PC-9 (cell line): ENCODE measurements at regions not wholly inside any gene's neighbourhood (a gene's known extent, or its start where the extent isn't known, plus 50 kb on each side); places are given as distances from the start of the nearest gene placed in this dataset.

ENCODE experiments used
- BruUV-seq: library from RNA; stranded (reverse); fragments of 400-500 nt; replicated peaks from 2 replicates; lab custom pipeline; 2021; lab: Mats Ljungman, UMichigan
- CTCF ChIA-PET: fragments of 300-600 bp; sonication (Branson Sonifier 250); formaldehyde crosslinking; loops from one replicate; lab custom pipeline; 2022; ENCODE audit warnings: antibody characterized with exemption; lab: Charles Lee
- POLR2A ChIA-PET: fragments of 300-600 bp; sonication (Branson Sonifier 250); formaldehyde crosslinking; loops from one replicate; lab custom pipeline; 2022; ENCODE audit warnings: antibody characterized with exemption; ENCODE audit not compliant: unreplicated experiment; lab: Charles Lee
- DNase-seq, 2 experiments: peaks; one replicate each; pipeline versions ENCODE4 v3.0.0 to v3.0.0-alpha.2; 2015 to 2022; ENCODE audit warnings: mixed read lengths in 1 of 2
- H2AFZ ChIP-seq: fragments of 200-600 bp; sonication (generic); 2 replicates; pipeline ENCODE4 v1.8.1; 2017; ENCODE audit warnings: antibody characterized with exemption
- H3F3A ChIP-seq: fragments of 200-600 bp; sonication (generic); 2 replicates; pipeline ENCODE4 v1.8.1; 2017; ENCODE audit warnings: antibody characterized with exemption, mild to moderate bottlenecking, low read depth; ENCODE audit not compliant: insufficient read depth
- H3K27ac ChIP-seq: fragments of 200-600 bp; sonication (generic); 2 replicates; pipeline ENCODE4 v1.6.1; 2016; ENCODE audit warnings: mixed run types
- H3K27me3 ChIP-seq: fragments of 200-600 bp; sonication (generic); 2 replicates; pipeline ENCODE4 v1.6.1; 2016; ENCODE audit warnings: low read depth, mixed run types; ENCODE audit not compliant: insufficient read depth
- H3K36me3 ChIP-seq: fragments of 200-600 bp; sonication (generic); 2 replicates; pipeline ENCODE4 v1.6.1; 2016; ENCODE audit warnings: low read depth, mixed run types
- H3K4me1 ChIP-seq: fragments of 200-600 bp; sonication (generic); replicated peaks from 2 replicates; pipeline ENCODE4 v1.6.1; 2016; ENCODE audit warnings: mixed run types; ENCODE audit not compliant: insufficient read depth
- H3K4me2 ChIP-seq: fragments of 200-600 bp; sonication (generic); 2 replicates; pipeline ENCODE4 v1.6.1; 2017; ENCODE audit warnings: mixed run types
- H3K4me3 ChIP-seq: fragments of 200-600 bp; sonication (generic); 2 replicates; pipeline ENCODE4 v1.6.1; 2016; ENCODE audit warnings: mixed run types
- H3K79me2 ChIP-seq: fragments of 200-600 bp; sonication (generic); 2 replicates; pipeline ENCODE4 v1.6.1; 2017; ENCODE audit warnings: low read depth, mixed run types
- H3K9me2 ChIP-seq: fragments of 200-600 bp; sonication (generic); 2 replicates; pipeline ENCODE4 v1.8.1; 2017; ENCODE audit warnings: mild to moderate bottlenecking; ENCODE audit not compliant: insufficient read depth
- H3K9me3 ChIP-seq: fragments of 200-600 bp; sonication (generic); 2 replicates; pipeline ENCODE4 v1.8.1; 2016; ENCODE audit warnings: low read depth; ENCODE audit not compliant: insufficient read depth
- H4K20me1 ChIP-seq: fragments of 200-600 bp; sonication (generic); 2 replicates; pipeline ENCODE4 v1.8.1; 2017; ENCODE audit not compliant: insufficient read depth
- EZH2 ChIP-seq: fragments of 200-600 bp; sonication (generic); IDR thresholded peaks from 2 replicates; pipeline ENCODE4 v1.8.0; 2017; ENCODE audit warnings: antibody characterized with exemption, low read depth
- intact Hi-C: fragments of 100-400 bp; cut with micrococcal nuclease; formaldehyde crosslinking; loops from one replicate; pipeline ENCODE4 v1.10.0; 2022; ENCODE audit not compliant: unreplicated experiment
- TF ChIP-seq, protein P1 (sequence below): fragments of 200-600 bp; sonication (generic); conservative IDR thresholded peaks from 2 replicates; pipeline ENCODE4 v1.6.1; 2017; ENCODE audit warnings: mixed run types, antibody characterized with exemption, mild to moderate bottlenecking, moderate library complexity

DNA sequence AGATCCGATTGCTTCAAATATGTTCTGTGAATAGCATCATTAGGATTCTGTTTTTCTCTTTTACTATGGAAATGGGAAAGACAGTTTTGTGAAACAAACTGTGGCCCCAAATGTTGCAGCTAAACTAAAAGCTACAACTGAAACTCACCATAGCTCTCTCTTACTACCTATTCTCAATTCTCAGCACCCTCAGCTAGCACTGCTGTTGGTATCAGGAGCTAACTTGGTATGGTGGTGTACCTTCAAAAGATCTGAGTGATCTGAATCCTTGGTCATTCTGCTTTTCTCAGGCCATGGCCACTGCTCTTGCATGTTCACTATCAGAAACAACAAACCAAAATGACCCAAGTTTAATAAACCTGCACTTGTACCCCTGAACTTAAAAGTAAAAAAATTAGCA lies 1208.0 kb downstream of the SORCS1 start:
- Histone ChIP-seq H4K20me1 (no peaks in the 10 kb centered on the region), H3K27me3 (no peaks in the 10 kb centered on the region), H3K4me3 (no peak overlapping the region), H3K79me2 (no peaks in the 10 kb centered on the region), H2AFZ (no peak overlapping the region), H3K9me2 (no peaks in the 10 kb centered on the region), H3K36me3 (no peaks in the 10 kb centered on the region), H3K4me1 (no peaks in the 10 kb centered on the region), H3K4me2 (no peak overlapping the region), H3F3A (no peaks in the 10 kb centered on the region), H3K27ac (no peak overlapping the region), H3K9me3 (no peaks in the 10 kb centered on the region)
- POLR2A ChIA-PET = no interaction called here
- TF ChIP-seq EZH2 = no peak
- TF ChIP-seq, protein P1, sequence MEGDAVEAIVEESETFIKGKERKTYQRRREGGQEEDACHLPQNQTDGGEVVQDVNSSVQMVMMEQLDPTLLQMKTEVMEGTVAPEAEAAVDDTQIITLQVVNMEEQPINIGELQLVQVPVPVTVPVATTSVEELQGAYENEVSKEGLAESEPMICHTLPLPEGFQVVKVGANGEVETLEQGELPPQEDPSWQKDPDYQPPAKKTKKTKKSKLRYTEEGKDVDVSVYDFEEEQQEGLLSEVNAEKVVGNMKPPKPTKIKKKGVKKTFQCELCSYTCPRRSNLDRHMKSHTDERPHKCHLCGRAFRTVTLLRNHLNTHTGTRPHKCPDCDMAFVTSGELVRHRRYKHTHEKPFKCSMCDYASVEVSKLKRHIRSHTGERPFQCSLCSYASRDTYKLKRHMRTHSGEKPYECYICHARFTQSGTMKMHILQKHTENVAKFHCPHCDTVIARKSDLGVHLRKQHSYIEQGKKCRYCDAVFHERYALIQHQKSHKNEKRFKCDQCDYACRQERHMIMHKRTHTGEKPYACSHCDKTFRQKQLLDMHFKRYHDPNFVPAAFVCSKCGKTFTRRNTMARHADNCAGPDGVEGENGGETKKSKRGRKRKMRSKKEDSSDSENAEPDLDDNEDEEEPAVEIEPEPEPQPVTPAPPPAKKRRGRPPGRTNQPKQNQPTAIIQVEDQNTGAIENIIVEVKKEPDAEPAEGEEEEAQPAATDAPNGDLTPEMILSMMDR = no peak
- no peak for DNase-seq
- intact Hi-C loops = no loop called here
- CTCF ChIA-PET = no interaction called here
- BruUV-seq = no TSS peak

DNA sequence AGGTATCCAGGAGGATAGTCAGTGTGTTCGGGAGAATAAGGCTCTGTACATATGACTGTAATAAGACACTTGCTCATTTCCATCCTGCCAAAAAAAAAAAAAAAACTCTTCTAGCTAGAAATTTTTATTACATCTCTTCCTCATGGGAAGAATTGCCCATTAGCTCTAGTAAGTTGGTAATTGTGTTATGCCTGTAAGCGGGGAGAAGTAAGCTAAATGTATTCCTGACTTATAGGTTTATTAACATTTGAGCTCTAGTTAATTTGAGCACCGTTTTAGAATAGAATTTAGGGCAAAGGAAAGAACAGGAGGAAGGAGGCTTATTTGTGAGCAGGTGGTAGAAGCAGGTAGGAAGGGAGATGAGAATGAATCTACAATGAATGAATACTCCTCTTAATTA lies 1210.6 kb downstream of the SORCS1 start:
- H3K27me3 ChIP-seq = no peaks in the 10 kb centered on the region
- ChIA-PET POLR2A (no interaction called here), CTCF (no interaction called here)
- no peaks in the 10 kb centered on the region for H3K9me2 ChIP-seq
- intact Hi-C loops = loop anchor here (2.0 kb wide), 1 partner anchor 223 kb away; no protein-coding TSS in a partner anchor
- no peaks in the 10 kb centered on the region for H3F3A ChIP-seq
- H3K79me2 ChIP-seq = no peaks in the 10 kb centered on the region
- H3K9me3 ChIP-seq = no peaks in the 10 kb centered on the region
- H4K20me1 ChIP-seq = no peaks in the 10 kb centered on the region
- no peaks in the 10 kb centered on the region for H3K36me3 ChIP-seq
- no peaks in the 10 kb centered on the region for H3K4me1 ChIP-seq
- H3K4me2 ChIP-seq = no peak overlapping the region
- no peak overlapping the region for H3K4me3 ChIP-seq
- no peak for DNase-seq
- no peak overlapping the region for H3K27ac ChIP-seq
- H2AFZ ChIP-seq = no peak overlapping the region
- no TSS peak for BruUV-seq
- no peak for TF ChIP-seq EZH2
- TF ChIP-seq, protein P1 = no peak

DNA sequence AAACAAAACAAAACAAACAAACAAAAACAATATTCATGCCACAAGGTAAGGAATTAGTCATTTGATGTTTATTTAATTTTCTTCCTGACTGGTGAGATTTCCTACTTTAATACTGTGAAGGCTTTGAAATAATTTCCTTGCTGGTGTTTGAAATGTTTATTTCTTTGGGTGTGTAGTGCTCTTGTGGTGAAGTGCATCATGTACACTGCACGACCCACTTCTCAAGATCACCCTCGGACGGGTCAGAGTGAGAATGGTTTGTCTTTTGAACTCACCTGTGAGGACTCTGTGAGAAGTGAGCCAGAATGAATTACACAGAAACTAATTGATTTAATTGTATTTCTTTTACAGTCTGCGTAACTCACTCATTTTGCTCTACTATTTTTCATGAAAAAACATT lies 1211.5 kb downstream of the SORCS1 start:
- DNase-seq = no peak
- no peaks in the 10 kb centered on the region for H4K20me1 ChIP-seq
- no TSS peak for BruUV-seq
- no peaks in the 10 kb centered on the region for H3K79me2 ChIP-seq
- ChIA-PET CTCF (no interaction called here), POLR2A (no interaction called here)
- no peaks in the 10 kb centered on the region for H3K9me3 ChIP-seq
- H3K4me1 ChIP-seq = no peaks in the 10 kb centered on the region
- no peak overlapping the region for H2AFZ ChIP-seq
- no peak for TF ChIP-seq EZH2
- TF ChIP-seq, protein P1 = no peak
- intact Hi-C loops = no loop called here
- no peak overlapping the region for H3K27ac ChIP-seq
- H3K27me3 ChIP-seq = no peaks in the 10 kb centered on the region
- no peaks in the 10 kb centered on the region for H3K9me2 ChIP-seq
- no peak overlapping the region for H3K4me2 ChIP-seq
- H3K36me3 ChIP-seq = no peaks in the 10 kb centered on the region
- H3K4me3 ChIP-seq = no peak overlapping the region
- no peaks in the 10 kb centered on the region for H3F3A ChIP-seq
